Fibroblast of the aortic adventitia (primary cell): ENCODE measurements at regions not wholly inside any gene's neighbourhood (a gene's known extent, or its start where the extent isn't known, plus 50 kb on each side); places are given as distances from the start of the nearest gene placed in this dataset.

ENCODE experiments used
- DNase-seq: peaks from one replicate; pipeline ENCODE4 v3.0.0-alpha.2; 2010; ENCODE audit warnings: low read depth
- H3K4me3 ChIP-seq: 2 replicates; pipeline ENCODE4 v1.5.1; 2011; ENCODE audit warnings: low read depth, mild to moderate bottlenecking, control low read depth, low read length, moderate library complexity
- CTCF ChIP-seq: IDR thresholded peaks from 2 replicates; pipeline ENCODE4 v1.5.1; 2011; ENCODE audit warnings: mild to moderate bottlenecking, low read length, control low read depth, inconsistent platforms; ENCODE audit not compliant: insufficient read depth

GRCh38 chr1:209341673-209342420 lies 241.7 kb upstream of the CAMK1G start:
- no peak for DNase-seq
- no peak for TF ChIP-seq CTCF
- H3K4me3 ChIP-seq: no peak overlapping the region

GRCh38 chr1:209342441-209343175 lies 240.9 kb upstream of the CAMK1G start:
- H3K4me3 ChIP-seq: peak overlapping the region; percentile 36
- DNase-seq: peak; percentile 26
- TF ChIP-seq CTCF: no peak

GRCh38 chr1:209343511-209343910 lies 240.0 kb upstream of the CAMK1G start:
- no peak for DNase-seq
- H3K4me3 ChIP-seq: no peak overlapping the region
- TF ChIP-seq CTCF: no peak

- no peak for DNase-seq
- no peak overlapping the region for H3K4me3 ChIP-seq
- TF ChIP-seq CTCF: no peak
These were observed 239.4 kb upstream of the CAMK1G start for GRCh38 chr1:209344156-209344555.

- no peak overlapping the region for H3K4me3 ChIP-seq
- no peak for TF ChIP-seq CTCF
- no peak for DNase-seq
These were observed 233.9 kb upstream of the CAMK1G start for GRCh38 chr1:209349363-209350308.

- DNase-seq: no peak
- no peak overlapping the region for H3K4me3 ChIP-seq
- no peak for TF ChIP-seq CTCF
These were observed 230.5 kb upstream of the CAMK1G start for GRCh38 chr1:209353053-209353452.
